Osteoblast (primary cell): ENCODE measurements at regions not wholly inside any gene's neighbourhood (a gene's known extent, or its start where the extent isn't known, plus 50 kb on each side); places are given as distances from the start of the nearest gene placed in this dataset.

Source experiments
- DNase-seq: peaks from one replicate; pipeline ENCODE4 v3.0.0; 2011; ENCODE audit warnings: low spot score, mixed read lengths; ENCODE audit not compliant: insufficient read length; ENCODE audit errors: missing footprints
- H2AFZ ChIP-seq: 2 replicates; pipeline ENCODE4 v1.6.0; 2011; ENCODE audit warnings: mild to moderate bottlenecking, low read length
- H3K27ac ChIP-seq: 2 replicates; pipeline ENCODE4 v1.5.1; 2011; ENCODE audit warnings: mild to moderate bottlenecking, low read depth, low read length, moderate library complexity
- H3K27me3 ChIP-seq: 2 replicates; pipeline ENCODE4 v1.6.0; 2012; ENCODE audit warnings: mild to moderate bottlenecking, control low read depth, inconsistent platforms, low read length, moderate library complexity; ENCODE audit not compliant: insufficient read depth
- H3K36me3 ChIP-seq: 2 replicates; pipeline ENCODE4 v1.5.1; 2011; ENCODE audit warnings: mild to moderate bottlenecking, low read length, control low read depth, moderate library complexity; ENCODE audit not compliant: insufficient read depth
- H3K4me1 ChIP-seq: 2 replicates; pipeline ENCODE4 v1.5.1; 2011; ENCODE audit warnings: mild to moderate bottlenecking, low read length, control low read depth, moderate library complexity; ENCODE audit not compliant: insufficient read depth
- H3K4me2 ChIP-seq: 2 replicates; pipeline ENCODE4 v1.6.0; 2011; ENCODE audit warnings: mild to moderate bottlenecking, low read length; ENCODE audit not compliant: insufficient read depth
- H3K4me3 ChIP-seq: fragments of 200-600 bp; sonication (generic); 3 replicates; pipeline ENCODE4 v1.5.1; 2012; ENCODE audit warnings: mild to moderate bottlenecking, low read length, inconsistent platforms; ENCODE audit not compliant: insufficient read depth
- H3K79me2 ChIP-seq: 2 replicates; pipeline ENCODE4 v1.6.0; 2012; ENCODE audit warnings: mild to moderate bottlenecking, low read length, control low read depth, inconsistent platforms; ENCODE audit not compliant: insufficient read depth
- H3K9me3 ChIP-seq: 2 replicates; pipeline ENCODE4 v1.5.1; 2011; ENCODE audit warnings: low read depth, low read length, control low read depth
- H4K20me1 ChIP-seq: 2 replicates; pipeline ENCODE4 v1.6.0; 2012; ENCODE audit warnings: mild to moderate bottlenecking, low read length, control low read depth; ENCODE audit not compliant: insufficient read depth
- CTCF ChIP-seq: IDR thresholded peaks from 2 replicates; pipeline ENCODE4 v1.5.1; 2011; ENCODE audit warnings: mild to moderate bottlenecking, low read depth, low read length, moderate library complexity; ENCODE audit errors: extremely low read depth

- peaks cover 1% of the 10 kb centered on the region for H3K4me1 ChIP-seq
- H3K79me2 ChIP-seq = no peaks in the 10 kb centered on the region
- H3K9me3 ChIP-seq = no peaks in the 10 kb centered on the region
- no peak overlapping the region for H2AFZ ChIP-seq
- no peak overlapping the region for H3K4me2 ChIP-seq
- H3K27me3 ChIP-seq = no peaks in the 10 kb centered on the region
- TF ChIP-seq CTCF = no peak
- no peaks in the 10 kb centered on the region for H3K36me3 ChIP-seq
- H3K4me3 ChIP-seq = no peak overlapping the region
- no peak for DNase-seq
- no peaks in the 10 kb centered on the region for H4K20me1 ChIP-seq
- no peak overlapping the region for H3K27ac ChIP-seq
Measured at GRCh38 chr1:55304229-55304740, 89.1 kb upstream of the USP24 start.

- Histone ChIP-seq H3K27me3 (no peaks in the 10 kb centered on the region), H3K4me2 (no peak overlapping the region), H3K4me3 (no peak overlapping the region), H3K4me1 (no peaks in the 10 kb centered on the region), H3K79me2 (no peaks in the 10 kb centered on the region), H4K20me1 (no peaks in the 10 kb centered on the region), H3K27ac (no peak overlapping the region), H3K36me3 (no peaks in the 10 kb centered on the region), H2AFZ (no peak overlapping the region), H3K9me3 (no peaks in the 10 kb centered on the region)
- DNase-seq = no peak
- no peak for TF ChIP-seq CTCF
Measured at GRCh38 chr1:55302972-55303371, 87.8 kb upstream of the USP24 start.

- no peak for DNase-seq
- H4K20me1 ChIP-seq = no peaks in the 10 kb centered on the region
- no peak overlapping the region for H3K4me2 ChIP-seq
- no peaks in the 10 kb centered on the region for H3K9me3 ChIP-seq
- H3K27me3 ChIP-seq = no peaks in the 10 kb centered on the region
- no peaks in the 10 kb centered on the region for H3K36me3 ChIP-seq
- no peak overlapping the region for H3K27ac ChIP-seq
- no peak for TF ChIP-seq CTCF
- H3K79me2 ChIP-seq = no peaks in the 10 kb centered on the region
- H3K4me3 ChIP-seq = no peak overlapping the region
- H2AFZ ChIP-seq = no peak overlapping the region
- H3K4me1 ChIP-seq = no peaks in the 10 kb centered on the region
Measured at GRCh38 chr1:55301912-55302311, 86.7 kb upstream of the USP24 start.

GRCh38 chr1:55300975-55301374 lies 85.8 kb upstream of the USP24 start:
- no peaks in the 10 kb centered on the region for H3K27me3 ChIP-seq
- H3K36me3 ChIP-seq = no peaks in the 10 kb centered on the region
- H4K20me1 ChIP-seq = no peaks in the 10 kb centered on the region
- DNase-seq = no peak
- no peaks in the 10 kb centered on the region for H3K79me2 ChIP-seq
- H3K4me1 ChIP-seq = no peaks in the 10 kb centered on the region
- H3K9me3 ChIP-seq = no peaks in the 10 kb centered on the region
- no peak overlapping the region for H3K4me2 ChIP-seq
- no peak for TF ChIP-seq CTCF
- H3K4me3 ChIP-seq = no peak overlapping the region
- no peak overlapping the region for H3K27ac ChIP-seq
- H2AFZ ChIP-seq = no peak overlapping the region
